Right lobe of liver (tissue), 6 donors: ENCODE measurements at regions not wholly inside any gene's neighbourhood (a gene's known extent, or its start where the extent isn't known, plus 50 kb on each side); places are given as distances from the start of the nearest gene placed in this dataset.

Experiments
- ATAC-seq, 4 donors: fragments of 200-7000 bp; cut with Tn5 transposase; one replicate each; pipeline ENCODE4 v1.9.1; 2020; ENCODE audit warnings: mild to moderate bottlenecking in 4 of 4, moderate library complexity in 4 of 4
- DNase-seq, 3 donors: peaks; one replicate each; pipeline ENCODE4 v3.0.0-alpha.2; 2020
- H3K27ac ChIP-seq, 3 donors: fragments of 200-600 bp; one replicate each; pipeline ENCODE4 v1.8.0; 2022
- H3K27me3 ChIP-seq, 2 donors: fragments of 200-600 bp; one replicate each; pipeline ENCODE4 v1.8.0; 2022
- H3K36me3 ChIP-seq, 4 donors: fragments of 200-600 bp; sonication (generic) in 1 of 4; one replicate each; pipeline versions ENCODE4 v1.5.1 to v1.8.0; 2017 to 2022; ENCODE audit warnings: control low read depth in 1 of 4
- H3K4me1 ChIP-seq, 4 donors: fragments of 200-600 bp; sonication (generic) in 1 of 4; one replicate each; pipeline versions ENCODE4 v1.5.1 to v1.8.0; 2017 to 2022; ENCODE audit warnings: control low read depth in 1 of 4
- H3K4me3 ChIP-seq, 3 donors: fragments of 200-600 bp; one replicate each; pipeline ENCODE4 v1.8.0; 2022
- H3K9me3 ChIP-seq, 4 donors: fragments of 200-600 bp; sonication (generic) in 1 of 4; one replicate each; pipeline versions ENCODE4 v1.5.1 to v1.8.0; 2017 to 2022; ENCODE audit warnings: control low read depth in 1 of 4
- POLR2A ChIP-seq: fragments of 450-650 bp; IDR thresholded peaks from one replicate; pipeline ENCODE4 v1.6.1; 2017; ENCODE audit warnings: antibody characterized with exemption, mild to moderate bottlenecking
- WGBS: methylation state at CpG from one replicate; pipeline ENCODE4 v1.1.6; 2018; ENCODE audit warnings: low coverage, low lambda C conversion rate; ENCODE audit not compliant: insufficient coverage; ENCODE audit errors: missing lambda C conversion rate; 5-methylcytosine and 5-hydroxymethylcytosine counted together
- intact Hi-C, 2 donors: fragments of 100-400 bp; cut with DNase I; formaldehyde crosslinking; loops; one replicate each; pipeline versions ENCODE4 v1.11.2 to v1.14.1; 2022
- TF ChIP-seq, protein P1 (sequence below), 4 donors: fragments of 200-600 bp in 3 of 4; fragments of 450-650 bp in 1 of 4; IDR thresholded peaks; one replicate each; pipeline versions ENCODE4 v1.5.1 to v1.8.0; 2016 to 2022; ENCODE audit warnings: antibody characterized with exemption in 4 of 4, mild to moderate bottlenecking in 2 of 4
- donor health status: DM: no; HTN: yes; CAD: no.
- donor health status: DM: no; HTN: no; CAD: no.
- donor health status: DM: no; HTN: no; CAD: no.
- donor health status: DM: no; HTN: yes; CAD: no.
- donor health status: DM: no; HTN: yes; CAD: no.

GRCh38 chr4:100109921-100110320 lies 80.3 kb downstream of the DDIT4L start:
- Histone ChIP-seq H3K4me1 (no peaks in the 10 kb centered on the region), H3K27ac (no peak overlapping the region), H3K9me3 (no peaks in the 10 kb centered on the region), H3K27me3 (no peaks in the 10 kb centered on the region), H3K4me3 (no peak overlapping the region), H3K36me3 (no peaks in the 10 kb centered on the region)
- intact Hi-C loops: no loop called here
- DNase-seq (no peak), ATAC-seq (no peak)
- no peak for TF ChIP-seq POLR2A
- TF ChIP-seq, protein P1, sequence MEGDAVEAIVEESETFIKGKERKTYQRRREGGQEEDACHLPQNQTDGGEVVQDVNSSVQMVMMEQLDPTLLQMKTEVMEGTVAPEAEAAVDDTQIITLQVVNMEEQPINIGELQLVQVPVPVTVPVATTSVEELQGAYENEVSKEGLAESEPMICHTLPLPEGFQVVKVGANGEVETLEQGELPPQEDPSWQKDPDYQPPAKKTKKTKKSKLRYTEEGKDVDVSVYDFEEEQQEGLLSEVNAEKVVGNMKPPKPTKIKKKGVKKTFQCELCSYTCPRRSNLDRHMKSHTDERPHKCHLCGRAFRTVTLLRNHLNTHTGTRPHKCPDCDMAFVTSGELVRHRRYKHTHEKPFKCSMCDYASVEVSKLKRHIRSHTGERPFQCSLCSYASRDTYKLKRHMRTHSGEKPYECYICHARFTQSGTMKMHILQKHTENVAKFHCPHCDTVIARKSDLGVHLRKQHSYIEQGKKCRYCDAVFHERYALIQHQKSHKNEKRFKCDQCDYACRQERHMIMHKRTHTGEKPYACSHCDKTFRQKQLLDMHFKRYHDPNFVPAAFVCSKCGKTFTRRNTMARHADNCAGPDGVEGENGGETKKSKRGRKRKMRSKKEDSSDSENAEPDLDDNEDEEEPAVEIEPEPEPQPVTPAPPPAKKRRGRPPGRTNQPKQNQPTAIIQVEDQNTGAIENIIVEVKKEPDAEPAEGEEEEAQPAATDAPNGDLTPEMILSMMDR (IDR thresholded peaks at IDR 0.05): no peak
- 28% methylated on average over 2 of the region's 2 CpGs for WGBS

DNA sequence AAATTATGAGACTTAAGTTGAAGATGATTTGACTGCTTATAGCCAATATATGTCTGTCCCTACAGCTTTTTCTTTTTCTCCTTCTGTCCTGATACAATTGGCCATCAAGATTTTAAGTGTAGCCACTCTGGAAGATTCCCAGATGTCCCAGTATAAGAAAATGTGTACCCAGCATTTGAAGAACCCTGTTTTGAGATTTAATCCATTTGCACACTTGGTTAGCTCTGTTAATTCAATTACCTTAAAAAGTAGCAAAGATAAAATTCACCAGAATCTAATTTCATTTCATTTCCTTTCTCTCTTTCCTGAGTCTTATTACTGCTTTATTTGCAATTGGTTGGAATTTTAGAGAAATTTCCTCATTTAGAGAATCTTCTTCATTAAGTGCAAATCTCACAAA lies 81.4 kb downstream of the DDIT4L start:
- Histone ChIP-seq H3K9me3 (no peaks in the 10 kb centered on the region), H3K36me3 (no peaks in the 10 kb centered on the region), H3K27ac (no peak overlapping the region), H3K4me1 (no peaks in the 10 kb centered on the region), H3K27me3 (no peaks in the 10 kb centered on the region), H3K4me3 (no peak overlapping the region)
- ATAC-seq (no peak), DNase-seq (no peak)
- intact Hi-C loops: no loop called here
- no peak for TF ChIP-seq POLR2A
- TF ChIP-seq, protein P1 (IDR thresholded peaks at IDR 0.05): no peak

DNA sequence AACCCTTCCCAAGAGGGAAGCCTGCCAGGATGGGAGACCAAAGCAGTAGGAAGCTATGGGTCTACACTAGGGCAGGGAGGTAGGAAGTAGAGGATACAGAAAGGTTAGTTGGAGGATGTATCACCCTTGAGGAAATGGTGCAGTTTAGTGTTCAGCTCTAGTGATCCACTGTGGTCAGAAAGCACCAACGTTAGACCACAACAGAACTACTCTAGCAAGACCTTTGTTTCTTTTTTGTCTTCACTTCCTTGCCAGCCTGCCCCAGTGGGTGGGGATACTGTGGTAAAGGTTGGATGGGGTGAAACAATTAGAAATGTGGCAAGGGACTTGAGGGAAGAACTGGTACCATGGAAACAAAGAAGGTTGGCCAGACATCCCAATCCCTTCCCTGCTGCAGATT lies 83.3 kb downstream of the DDIT4L start:
- DNase-seq: no peak
- ATAC-seq: peak in 2 of 4 donors; percentile 24 to 37
- intact Hi-C loops: no loop called here
- H3K4me1 ChIP-seq: no peaks in the 10 kb centered on the region
- no peaks in the 10 kb centered on the region for H3K9me3 ChIP-seq
- no peak overlapping the region for H3K4me3 ChIP-seq
- H3K27ac ChIP-seq: no peak overlapping the region
- no peaks in the 10 kb centered on the region for H3K36me3 ChIP-seq
- WGBS: 33% methylated on average over 1 of the region's 1 CpG
- H3K27me3 ChIP-seq: no peaks in the 10 kb centered on the region
- TF ChIP-seq, protein P1 (IDR thresholded peaks at IDR 0.05): no peak
- no peak for TF ChIP-seq POLR2A

DNA sequence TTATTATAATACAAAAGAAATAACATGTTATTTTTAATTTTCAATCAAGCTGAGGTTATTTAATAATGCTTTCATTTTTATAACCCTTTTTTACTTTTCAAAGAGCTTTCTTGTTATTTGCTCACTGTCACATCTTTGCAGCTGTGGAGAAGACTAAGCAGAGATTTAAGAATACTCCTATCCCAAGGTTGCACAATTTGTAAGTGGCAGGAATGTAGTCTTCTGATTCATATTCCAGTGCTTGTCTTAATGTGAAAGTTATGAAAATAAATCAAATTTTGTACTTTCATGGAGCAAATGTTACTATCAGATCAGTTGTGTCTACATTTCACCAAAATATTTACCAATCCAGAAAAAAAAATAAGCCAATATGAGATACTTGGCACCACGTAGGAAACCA lies 86.6 kb downstream of the DDIT4L start:
- Histone ChIP-seq H3K27me3 (no peaks in the 10 kb centered on the region), H3K9me3 (no peaks in the 10 kb centered on the region), H3K4me1 (no peaks in the 10 kb centered on the region), H3K36me3 (no peaks in the 10 kb centered on the region), H3K4me3 (no peak overlapping the region), H3K27ac (no peak overlapping the region)
- no peak for ATAC-seq
- intact Hi-C loops: no loop called here
- TF ChIP-seq, protein P1 (IDR thresholded peaks at IDR 0.05): no peak
- DNase-seq: no peak
- WGBS: 38% methylated on average over 1 of the region's 1 CpG

DNA sequence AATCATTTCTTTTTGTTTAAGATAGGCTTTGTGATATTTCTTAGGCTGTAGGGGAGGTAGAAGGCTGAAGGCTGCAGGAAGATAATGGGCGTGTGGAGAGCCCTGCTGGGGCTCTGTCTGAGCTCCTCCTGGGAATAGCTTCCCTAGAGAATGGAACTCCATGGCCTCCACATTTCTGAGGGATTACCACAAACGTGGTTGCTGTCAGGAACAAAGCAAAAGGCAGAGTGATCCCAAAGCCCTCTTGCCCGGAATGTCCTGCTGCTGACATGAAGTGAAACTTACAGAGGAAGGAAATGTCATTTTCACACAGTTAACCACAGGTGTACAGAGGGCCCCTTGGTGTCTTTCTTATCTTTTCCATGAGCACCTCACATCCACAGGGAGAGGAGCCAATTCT lies 89.3 kb downstream of the DDIT4L start:
- DNase-seq (no peak), ATAC-seq (no peak)
- Histone ChIP-seq H3K36me3 (no peaks in the 10 kb centered on the region), H3K4me1 (no peaks in the 10 kb centered on the region), H3K27me3 (no peaks in the 10 kb centered on the region), H3K4me3 (no peak overlapping the region), H3K27ac (no peak overlapping the region), H3K9me3 (no peaks in the 10 kb centered on the region)
- intact Hi-C loops: no loop called here
- 27% methylated on average over 3 of the region's 3 CpGs for WGBS
- TF ChIP-seq POLR2A: no peak
- TF ChIP-seq, protein P1 (IDR thresholded peaks at IDR 0.05): no peak
